OCI-LY1 (cell line): ENCODE measurements at regions not wholly inside any gene's neighbourhood (a gene's known extent, or its start where the extent isn't known, plus 50 kb on each side); places are given as distances from the start of the nearest gene placed in this dataset.

ENCODE experiments used
- H2AFZ ChIP-seq: fragments of 200-600 bp; sonication (generic), shearing (Covaris generic); 2 replicates; pipeline ENCODE4 v1.6.0; 2014; ENCODE audit warnings: antibody characterized with exemption, mild to moderate bottlenecking, low read length
- H3F3A ChIP-seq: fragments of 200-600 bp; sonication (generic), shearing (Covaris generic); 2 replicates; pipeline ENCODE4 v1.6.0; 2014; ENCODE audit warnings: mild to moderate bottlenecking, antibody characterized with exemption, low read length, moderate library complexity; ENCODE audit not compliant: insufficient read depth
- H3K27ac ChIP-seq: fragments of 200-600 bp; sonication (generic); 2 replicates; pipeline ENCODE4 v1.5.1; 2014; ENCODE audit warnings: low read length, mixed run types, mild to moderate bottlenecking, low read depth; ENCODE audit not compliant: poor library complexity, severe bottlenecking
- H3K27me3 ChIP-seq: fragments of 200-600 bp; sonication (generic); 2 replicates; pipeline ENCODE4 v1.6.0; 2014; ENCODE audit warnings: antibody characterized with exemption, mild to moderate bottlenecking, low read length, moderate library complexity; ENCODE audit not compliant: insufficient read depth
- H3K36me3 ChIP-seq: fragments of 200-600 bp; sonication (generic); 2 replicates; pipeline ENCODE4 v1.6.1; 2014; ENCODE audit warnings: mild to moderate bottlenecking, antibody characterized with exemption, low read length, moderate library complexity, mixed read lengths; ENCODE audit not compliant: insufficient read depth
- H3K4me1 ChIP-seq: fragments of 200-600 bp; sonication (generic); 2 replicates; pipeline ENCODE4 v1.5.1; 2014; ENCODE audit warnings: mild to moderate bottlenecking, low read length, moderate library complexity; ENCODE audit not compliant: insufficient read depth, severe bottlenecking
- H3K4me2 ChIP-seq: fragments of 200-600 bp; sonication (generic), shearing (Covaris generic); 2 replicates; pipeline ENCODE4 v1.6.1; 2014; ENCODE audit warnings: low read length
- H3K4me3 ChIP-seq: fragments of 200-600 bp; sonication (generic); 2 replicates; pipeline ENCODE4 v1.5.1; 2014; ENCODE audit warnings: low read length, low read depth, mild to moderate bottlenecking, mixed read lengths; ENCODE audit not compliant: poor library complexity, severe bottlenecking
- H3K79me2 ChIP-seq: fragments of 200-600 bp; shearing (Covaris generic); 2 replicates; pipeline ENCODE4 v1.6.1; 2016; ENCODE audit warnings: mixed run types, low read length, mixed read lengths; ENCODE audit not compliant: insufficient read depth
- H3K9ac ChIP-seq: fragments of 200-600 bp; sonication (generic), shearing (Covaris generic); 2 replicates; pipeline ENCODE4 v1.6.1; 2014; ENCODE audit warnings: mild to moderate bottlenecking, low read length, mixed read lengths
- H3K9me2 ChIP-seq: fragments of 200-600 bp; sonication (generic), shearing (Covaris generic); 2 replicates; pipeline ENCODE4 v1.6.1; 2014; ENCODE audit warnings: low read depth, mild to moderate bottlenecking, low read length, mixed read lengths
- H3K9me3 ChIP-seq: fragments of 200-600 bp; shearing (Covaris generic); 2 replicates; pipeline ENCODE4 v1.6.1; 2014; ENCODE audit warnings: low read length, mixed read lengths
- H4K20me1 ChIP-seq: fragments of 200-600 bp; sonication (generic), shearing (Covaris generic); 2 replicates; pipeline ENCODE4 v1.6.0; 2016; ENCODE audit warnings: mild to moderate bottlenecking, low read length; ENCODE audit not compliant: insufficient read depth
- EZH2 ChIP-seq: fragments of 200-600 bp; sonication (generic), shearing (Covaris generic); IDR thresholded peaks from 2 replicates; pipeline ENCODE4 v1.8.0; 2017; ENCODE audit warnings: borderline replicate concordance, mixed run types, mild to moderate bottlenecking, antibody characterized with exemption, low read length, moderate library complexity, mixed read lengths
- TF ChIP-seq, protein P1 (sequence below): fragments of 200-600 bp; sonication (generic), shearing (Covaris generic); IDR thresholded peaks from 2 replicates; pipeline ENCODE4 v1.5.1; 2017; ENCODE audit warnings: mild to moderate bottlenecking, antibody characterized with exemption, low read length, moderate library complexity, mixed read lengths

DNA sequence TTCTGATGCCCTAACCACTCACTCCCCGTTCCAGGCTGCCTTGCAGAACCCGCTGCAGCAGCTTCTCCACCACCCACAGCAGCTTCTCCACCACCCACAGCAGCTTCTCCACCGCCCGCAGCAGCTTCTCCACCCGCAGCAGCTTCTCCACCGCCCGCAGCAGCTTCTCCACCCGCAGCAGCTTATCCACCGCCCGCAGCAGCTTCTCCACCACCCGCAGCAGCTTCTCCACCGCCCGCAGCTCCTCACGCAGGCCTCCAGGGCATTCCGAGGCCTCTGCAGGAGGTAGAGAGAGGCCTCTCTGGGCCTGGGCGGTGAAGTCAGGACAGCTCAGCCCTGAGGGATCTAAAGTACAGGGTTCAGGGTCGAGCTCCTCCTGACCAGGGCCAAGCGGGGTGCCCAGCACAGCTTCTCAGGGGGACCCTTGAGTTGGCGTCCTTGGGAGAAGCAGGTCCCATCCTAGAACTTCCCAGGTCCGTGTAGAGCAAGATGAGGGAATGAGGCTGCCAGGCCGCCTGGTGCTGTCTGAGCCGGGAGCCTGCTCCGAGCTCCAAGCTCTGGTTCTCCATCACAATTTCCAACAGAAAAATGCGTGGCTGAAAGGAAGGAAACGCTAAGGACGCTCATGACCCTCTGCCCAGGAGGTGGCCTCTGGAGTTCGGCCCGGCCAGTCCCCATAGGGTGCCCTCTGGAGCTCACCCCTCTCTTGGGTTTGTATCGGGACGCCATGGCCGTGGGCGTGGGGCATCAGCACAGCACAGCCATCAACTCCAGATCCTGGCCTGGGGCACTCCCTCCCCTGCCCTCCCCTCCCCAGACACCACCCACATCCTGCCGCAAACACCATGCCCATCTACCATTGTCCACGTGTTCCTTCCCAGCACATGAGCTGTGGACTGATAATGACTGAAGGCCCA lies 528.6 kb downstream of the BRD1 start:
- no peaks in the 10 kb centered on the region for H3K79me2 ChIP-seq
- H3K27ac ChIP-seq: no peak overlapping the region
- no peaks in the 10 kb centered on the region for H3K9me2 ChIP-seq
- H3K4me3 ChIP-seq: no peak overlapping the region
- H2AFZ ChIP-seq: no peak overlapping the region
- no peaks in the 10 kb centered on the region for H4K20me1 ChIP-seq
- no peaks in the 10 kb centered on the region for H3K9me3 ChIP-seq
- H3K36me3 ChIP-seq: no peaks in the 10 kb centered on the region
- no peaks in the 10 kb centered on the region; the same call in 1 of the 2 replicates for H3K27me3 ChIP-seq
- TF ChIP-seq EZH2: no peak
- TF ChIP-seq, protein P1, sequence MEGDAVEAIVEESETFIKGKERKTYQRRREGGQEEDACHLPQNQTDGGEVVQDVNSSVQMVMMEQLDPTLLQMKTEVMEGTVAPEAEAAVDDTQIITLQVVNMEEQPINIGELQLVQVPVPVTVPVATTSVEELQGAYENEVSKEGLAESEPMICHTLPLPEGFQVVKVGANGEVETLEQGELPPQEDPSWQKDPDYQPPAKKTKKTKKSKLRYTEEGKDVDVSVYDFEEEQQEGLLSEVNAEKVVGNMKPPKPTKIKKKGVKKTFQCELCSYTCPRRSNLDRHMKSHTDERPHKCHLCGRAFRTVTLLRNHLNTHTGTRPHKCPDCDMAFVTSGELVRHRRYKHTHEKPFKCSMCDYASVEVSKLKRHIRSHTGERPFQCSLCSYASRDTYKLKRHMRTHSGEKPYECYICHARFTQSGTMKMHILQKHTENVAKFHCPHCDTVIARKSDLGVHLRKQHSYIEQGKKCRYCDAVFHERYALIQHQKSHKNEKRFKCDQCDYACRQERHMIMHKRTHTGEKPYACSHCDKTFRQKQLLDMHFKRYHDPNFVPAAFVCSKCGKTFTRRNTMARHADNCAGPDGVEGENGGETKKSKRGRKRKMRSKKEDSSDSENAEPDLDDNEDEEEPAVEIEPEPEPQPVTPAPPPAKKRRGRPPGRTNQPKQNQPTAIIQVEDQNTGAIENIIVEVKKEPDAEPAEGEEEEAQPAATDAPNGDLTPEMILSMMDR: no peak
- no peaks in the 10 kb centered on the region for H3F3A ChIP-seq
- no peak overlapping the region for H3K4me2 ChIP-seq
- no peaks in the 10 kb centered on the region for H3K4me1 ChIP-seq
- no peak overlapping the region for H3K9ac ChIP-seq

DNA sequence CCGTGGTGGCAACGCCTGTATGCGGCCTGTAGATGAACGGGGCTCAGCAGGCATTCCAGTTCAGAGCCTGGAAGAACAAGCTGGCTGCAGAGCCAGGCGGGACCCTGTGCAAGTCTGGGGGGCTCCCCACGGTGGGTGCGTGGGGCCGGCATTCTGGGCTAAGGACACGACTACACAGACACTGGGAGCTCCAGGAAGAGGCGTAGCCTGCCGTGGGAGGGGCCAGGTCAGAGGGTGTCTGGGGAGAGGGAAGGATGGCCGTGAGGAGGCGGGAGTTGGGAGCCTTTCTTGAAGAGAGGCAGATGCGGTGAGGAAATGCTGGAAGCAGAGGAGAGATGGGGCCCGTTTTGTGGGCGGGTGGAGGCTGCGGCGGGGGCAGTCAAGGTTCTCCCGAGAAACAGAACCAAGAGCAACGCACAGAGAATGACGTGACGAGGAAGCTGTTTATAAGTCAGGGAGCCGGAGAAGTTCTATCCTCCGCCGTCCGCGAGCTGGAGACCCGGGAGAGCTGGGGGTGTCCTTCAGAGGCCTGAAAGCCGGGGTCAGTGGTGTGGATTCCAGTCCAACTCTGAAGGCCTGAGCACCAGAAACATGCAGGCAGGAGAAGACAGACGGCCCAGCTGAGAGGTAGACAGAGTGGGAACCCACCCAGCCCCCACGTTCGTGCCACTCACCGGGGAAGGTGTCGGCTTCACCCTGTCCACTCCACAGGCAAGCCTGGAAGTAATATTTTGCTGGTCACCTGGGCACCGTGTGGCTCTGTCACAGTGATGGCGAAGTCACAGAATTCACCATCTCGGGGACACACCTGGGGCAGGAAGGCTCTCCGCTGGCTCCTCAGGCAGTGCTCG lies 529.6 kb downstream of the BRD1 start:
- no peaks in the 10 kb centered on the region for H3K9me3 ChIP-seq
- no peaks in the 10 kb centered on the region for H3K36me3 ChIP-seq
- no peak for TF ChIP-seq EZH2
- TF ChIP-seq, protein P1: no peak

DNA sequence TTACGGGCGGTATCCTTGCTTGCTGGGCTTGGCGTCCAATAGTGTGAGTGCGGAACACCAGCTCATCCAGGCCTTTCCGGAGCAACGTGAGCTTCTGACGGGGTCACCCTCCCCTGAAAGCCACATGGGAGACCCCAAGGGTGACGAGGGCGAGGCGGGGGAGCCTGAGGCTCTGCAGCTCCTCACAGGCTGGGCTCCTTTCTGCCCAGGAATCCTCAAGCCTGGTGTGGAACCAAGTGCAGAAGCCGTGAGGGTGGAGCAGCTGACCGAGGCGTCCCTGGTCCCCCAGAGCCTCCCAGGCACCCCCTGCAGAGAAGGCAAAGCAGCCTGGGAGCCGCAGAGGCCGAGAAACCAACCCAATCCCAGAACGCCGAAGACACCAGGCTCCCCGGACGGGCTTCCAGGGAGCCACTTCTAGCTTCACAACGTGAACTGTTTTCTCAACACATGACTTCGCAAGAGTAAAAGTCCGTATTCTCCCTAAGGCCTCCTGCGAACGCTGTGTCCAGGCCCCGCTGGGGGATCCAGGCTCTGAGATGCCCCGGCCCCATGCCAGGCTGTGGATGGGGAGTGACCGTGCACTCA lies 530.3 kb downstream of the BRD1 start:
- Histone ChIP-seq H3K4me2 (no peak overlapping the region), H3K4me3 (no peak overlapping the region), H3K36me3 (no peaks in the 10 kb centered on the region), H4K20me1 (no peaks in the 10 kb centered on the region), H3K9ac (no peak overlapping the region), H3K27ac (no peak overlapping the region), H3K4me1 (no peaks in the 10 kb centered on the region), H3K9me2 (no peaks in the 10 kb centered on the region), H3K27me3 (no peaks in the 10 kb centered on the region; the same call in 1 of the 2 replicates), H3K9me3 (no peaks in the 10 kb centered on the region), H3K79me2 (no peaks in the 10 kb centered on the region), H2AFZ (no peak overlapping the region), H3F3A (no peaks in the 10 kb centered on the region)
- TF ChIP-seq, protein P1: no peak
- TF ChIP-seq EZH2: no peak

More for the DNA sequence above, 529.6 kb downstream of the BRD1 start:
- H3F3A ChIP-seq: no peaks in the 10 kb centered on the region
- no peak overlapping the region for H3K9ac ChIP-seq
- H4K20me1 ChIP-seq: no peaks in the 10 kb centered on the region
- no peaks in the 10 kb centered on the region; the same call in 1 of the 2 replicates for H3K27me3 ChIP-seq
- H3K4me1 ChIP-seq: no peaks in the 10 kb centered on the region
- H3K79me2 ChIP-seq: no peaks in the 10 kb centered on the region
- no peaks in the 10 kb centered on the region for H3K9me2 ChIP-seq
- H3K4me3 ChIP-seq: no peak overlapping the region
- H3K27ac ChIP-seq: no peak overlapping the region
- no peak overlapping the region for H3K4me2 ChIP-seq
- no peak overlapping the region for H2AFZ ChIP-seq
